Stimulated activated CD4-positive, alpha-beta T cell treated with anti-CD3 and anti-CD28 coated beads, Interleukin-1b, Interleukin-23, amount 100 ng/mL, for 24 hours (primary cell): ENCODE measurements at regions not wholly inside any gene's neighbourhood (a gene's known extent, or its start where the extent isn't known, plus 50 kb on each side); places are given as distances from the start of the nearest gene placed in this dataset.
"Not testable (repeated sequence)": the region's sequence is repeated elsewhere in the genome, so short reads cannot be mapped to it uniquely, and the experiment has no call there.

ENCODE experiments used
- DNase-seq, 4 experiments: peaks; one replicate each; pipeline ENCODE4 v3.0.0-alpha.2; 2020; ENCODE audit warnings: low read depth in 4 of 4, low spot score in 1 of 4

DNA sequence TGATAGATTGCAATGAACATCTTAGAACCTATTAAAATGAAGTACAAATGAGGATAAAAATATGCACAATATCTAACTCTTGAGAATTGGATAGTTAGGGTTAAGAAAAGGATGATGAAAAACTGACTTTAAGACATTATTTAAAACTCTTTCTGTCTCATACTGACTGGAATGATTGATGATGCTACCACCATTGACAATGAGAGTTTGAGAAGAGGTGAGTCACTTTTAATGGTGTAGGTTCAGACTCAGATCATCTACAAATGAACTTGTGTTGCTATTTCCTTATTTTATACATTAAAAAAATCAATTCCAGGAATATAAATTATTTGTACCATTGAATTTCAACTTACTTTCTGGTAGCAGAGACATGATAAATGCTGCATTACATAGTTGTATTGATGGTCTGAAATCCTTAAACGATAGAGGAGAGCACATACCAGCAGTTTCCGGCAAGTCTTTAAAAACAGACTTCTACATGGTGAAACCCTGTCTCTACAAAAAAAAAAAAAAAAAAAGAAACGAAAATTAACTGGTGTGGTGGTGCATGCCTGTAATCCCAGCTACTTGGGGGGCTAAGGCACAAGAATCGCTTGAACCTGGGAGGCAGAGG is 409.0 kb downstream of the OTOL1 start:
- no peak for DNase-seq

DNA sequence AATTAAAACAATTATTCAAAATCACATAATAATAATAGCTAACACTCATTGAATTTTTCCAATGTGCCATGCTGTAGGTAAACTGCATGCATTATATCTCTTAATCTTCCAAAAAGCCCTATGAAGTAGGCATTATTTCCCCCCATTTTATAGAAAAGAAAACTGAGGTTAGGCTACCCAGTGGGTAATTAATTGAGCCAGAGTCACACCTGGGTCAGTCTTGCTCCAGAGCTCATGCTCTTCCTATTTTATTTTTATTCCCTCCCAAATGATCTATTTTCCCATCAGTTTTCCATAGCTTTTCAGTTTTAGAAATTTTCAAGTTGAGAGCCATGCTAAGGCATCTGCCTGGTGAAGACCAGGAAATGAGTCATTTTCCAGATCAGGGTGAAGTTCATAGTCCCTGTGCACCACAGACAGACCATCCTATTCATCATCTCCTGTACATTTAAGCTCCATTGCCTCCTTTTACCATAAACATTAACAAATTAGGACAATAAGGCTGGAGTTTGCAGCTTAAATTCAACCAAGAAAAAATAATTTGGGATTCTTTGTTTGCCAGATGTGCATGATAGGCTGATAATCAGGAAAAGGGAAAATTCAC is 417.3 kb downstream of the OTOL1 start:
- no peak for DNase-seq

DNA sequence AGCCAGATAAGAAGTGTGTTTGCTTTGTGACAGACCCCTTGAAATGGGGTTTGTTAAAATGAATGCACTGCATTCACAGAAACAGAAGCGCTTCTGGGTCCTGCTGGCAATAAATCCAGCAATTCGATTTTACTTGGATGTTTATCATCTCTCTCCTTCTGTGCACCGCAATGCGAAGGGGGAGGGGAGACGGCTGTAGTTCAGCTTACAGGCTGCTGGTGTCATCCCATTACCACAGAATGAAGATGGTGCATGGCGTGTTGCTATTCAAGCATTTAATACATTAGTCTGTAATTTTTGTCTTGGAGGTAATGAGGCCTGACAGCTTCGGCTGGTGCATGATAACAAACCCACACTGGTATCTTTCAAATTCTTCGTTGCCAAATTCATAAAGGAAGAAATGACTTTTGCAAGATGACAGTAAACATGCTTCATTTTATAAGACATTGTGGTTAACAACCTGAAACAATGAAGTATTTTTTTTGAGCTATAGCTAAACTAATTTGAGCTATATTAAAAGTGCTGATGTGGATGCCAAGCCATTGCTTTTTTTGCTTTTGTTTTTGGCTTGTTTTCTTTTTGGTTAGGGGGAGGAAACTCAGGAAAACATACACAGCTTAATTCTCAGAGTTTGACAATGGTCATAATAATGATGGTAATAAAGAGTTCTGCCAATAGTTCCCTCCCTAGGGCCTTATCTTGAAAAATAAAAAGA is 418.3 kb downstream of the OTOL1 start:
- no peak for DNase-seq

DNA sequence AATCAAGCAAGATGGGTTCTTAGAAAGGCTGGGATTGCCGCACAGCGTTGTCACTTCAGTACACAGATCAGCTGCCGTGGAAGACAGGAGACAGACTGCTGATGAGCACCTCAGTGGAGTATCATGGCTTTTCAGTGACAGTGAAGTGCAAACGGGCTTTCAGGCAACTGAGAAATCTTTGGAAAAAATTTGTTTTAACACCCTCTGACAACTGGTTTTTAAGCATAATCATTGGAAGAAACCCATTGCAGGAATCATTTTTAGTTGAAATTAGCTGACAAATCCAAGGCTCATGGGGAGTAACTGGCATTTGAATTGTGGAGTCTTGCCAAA is 418.8 kb downstream of the OTOL1 start:
- no peak for DNase-seq

DNA sequence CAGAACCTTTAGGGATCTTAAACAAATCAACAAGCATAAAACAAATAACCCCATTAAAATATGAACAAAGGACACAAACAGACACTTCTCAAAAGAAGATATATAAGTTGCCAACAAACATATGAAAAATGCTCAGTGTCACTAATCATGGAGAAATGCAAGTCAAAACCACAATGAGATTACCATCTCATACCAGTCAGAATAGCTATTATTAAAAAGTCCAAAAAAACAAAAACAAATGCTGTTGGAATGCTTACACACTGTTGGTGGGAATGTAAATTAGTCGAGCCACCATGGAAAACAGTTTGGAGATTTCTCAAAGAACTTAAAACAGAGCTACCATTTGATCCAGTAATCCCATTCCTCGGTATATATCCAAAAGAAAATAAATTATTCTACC is 423.6 kb downstream of the OTOL1 start:
- no peak for DNase-seq

DNA sequence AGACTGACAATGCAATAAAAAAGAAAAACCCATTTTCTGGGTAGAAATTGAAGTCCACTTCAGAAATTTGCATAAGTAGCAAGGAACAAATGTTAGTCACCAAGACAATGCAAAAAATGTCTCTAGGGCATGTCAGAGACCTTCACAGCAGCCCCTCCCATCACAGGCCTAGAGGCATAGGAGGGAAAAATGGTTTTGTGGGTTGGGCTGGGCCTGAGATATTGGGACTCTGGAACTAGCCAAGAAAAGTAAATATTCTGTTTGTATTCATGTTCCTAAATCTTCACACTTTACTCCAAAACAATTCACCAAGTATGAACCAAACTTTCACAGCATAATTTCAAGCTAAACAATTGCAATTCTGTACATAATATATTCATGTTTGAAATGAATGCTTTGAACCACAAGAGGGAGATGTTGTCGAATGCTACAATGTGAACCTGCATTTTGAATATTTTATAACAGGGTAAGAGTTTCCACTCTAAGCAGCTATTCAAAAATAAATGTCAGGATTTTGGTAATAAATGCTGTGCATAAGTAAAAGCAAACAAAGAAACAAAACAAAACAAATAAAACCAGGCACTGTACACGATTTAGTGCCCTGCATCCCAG is 429.2 kb downstream of the OTOL1 start:
- DNase-seq, result no peak

DNA sequence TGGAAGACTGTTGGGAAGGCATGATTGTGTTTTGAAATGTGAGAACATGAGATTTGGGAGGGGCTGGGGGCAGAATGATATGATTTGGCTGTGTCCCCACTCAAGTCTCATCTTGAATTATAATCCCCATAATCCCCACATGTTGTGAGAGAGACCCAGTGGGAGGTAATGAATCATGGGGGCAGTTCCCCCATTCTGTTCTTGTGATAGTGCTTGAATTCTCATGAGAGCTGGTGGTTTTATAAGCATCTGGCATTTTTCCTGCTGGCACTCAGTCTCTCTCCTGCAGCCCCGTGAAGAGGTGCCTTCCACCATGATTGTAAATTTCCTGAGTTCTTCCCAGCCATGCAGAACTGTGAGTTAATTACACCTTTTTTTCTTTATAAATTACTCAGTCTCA is 430.5 kb downstream of the OTOL1 start:
- DNase-seq, result no peak

DNA sequence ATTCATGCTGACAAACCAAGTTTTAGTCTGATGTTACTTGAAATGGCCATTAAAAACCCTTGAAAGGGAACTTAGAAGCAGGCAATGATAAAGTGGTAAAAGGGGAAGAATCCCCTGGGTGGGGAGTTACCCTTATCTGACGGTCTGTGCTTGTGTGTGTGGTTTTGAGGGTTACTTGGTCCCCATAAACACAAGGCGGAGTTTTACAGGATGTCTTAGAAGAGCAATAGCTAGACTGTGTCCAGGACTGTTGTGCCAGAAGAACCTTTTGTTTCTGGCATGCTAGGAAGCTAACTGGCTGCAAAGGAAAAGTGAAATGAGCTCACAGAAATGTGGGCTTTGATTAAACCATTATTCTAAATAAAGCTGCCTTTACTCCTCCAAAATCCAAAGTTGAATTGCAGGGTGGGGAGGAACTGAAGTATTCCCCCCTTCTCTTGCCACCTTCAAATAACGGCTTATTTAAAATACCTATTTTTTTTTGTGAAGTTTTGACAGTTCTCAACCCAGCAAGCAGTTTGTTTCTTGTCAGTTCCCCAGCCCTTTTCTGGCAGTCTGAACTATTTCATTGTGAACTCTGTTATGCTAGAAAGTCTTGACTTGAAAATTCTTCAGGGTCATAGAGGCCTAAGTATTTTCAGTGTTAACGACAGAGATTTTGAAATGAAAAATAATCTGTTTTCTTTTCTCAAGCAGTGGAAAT is 443.5 kb downstream of the OTOL1 start:
- no peak for DNase-seq

DNA sequence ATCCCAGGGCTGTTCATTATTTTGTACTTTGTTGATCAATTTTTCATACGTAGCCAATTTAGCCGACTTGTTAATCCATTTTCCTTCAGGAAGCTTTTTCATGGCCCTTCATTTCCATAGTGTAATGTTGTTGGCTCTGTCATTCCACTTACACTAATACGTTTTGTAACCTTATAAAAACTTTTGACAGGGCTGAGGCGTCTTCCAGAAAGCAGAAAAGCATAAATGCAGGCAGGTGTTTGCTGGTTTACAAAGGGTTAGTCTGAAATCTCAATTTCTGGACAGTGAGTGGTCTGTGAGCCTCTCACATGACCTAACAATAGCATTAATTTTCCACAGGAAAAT is 444.0 kb downstream of the OTOL1 start:
- no peak for DNase-seq

DNA sequence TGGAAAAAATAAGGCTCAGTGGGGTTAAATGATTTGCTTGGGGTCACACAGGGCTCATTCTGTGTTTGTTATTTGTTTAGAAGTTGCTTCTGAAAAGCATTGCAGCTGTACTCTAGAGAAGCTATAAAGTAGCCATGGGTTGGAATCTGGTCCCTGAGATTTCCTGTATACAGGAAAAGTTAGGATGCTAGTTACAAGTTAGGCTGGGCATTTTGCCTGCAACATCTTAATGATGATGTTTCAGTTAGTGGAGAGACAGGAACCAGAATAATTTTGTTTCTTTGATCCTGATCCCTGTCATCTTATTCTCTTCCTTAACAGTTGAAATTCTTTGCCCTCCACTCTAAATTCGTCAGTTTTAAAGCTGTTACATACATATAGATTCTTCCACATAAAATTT is 445.3 kb downstream of the OTOL1 start:
- DNase-seq, result no peak

DNA sequence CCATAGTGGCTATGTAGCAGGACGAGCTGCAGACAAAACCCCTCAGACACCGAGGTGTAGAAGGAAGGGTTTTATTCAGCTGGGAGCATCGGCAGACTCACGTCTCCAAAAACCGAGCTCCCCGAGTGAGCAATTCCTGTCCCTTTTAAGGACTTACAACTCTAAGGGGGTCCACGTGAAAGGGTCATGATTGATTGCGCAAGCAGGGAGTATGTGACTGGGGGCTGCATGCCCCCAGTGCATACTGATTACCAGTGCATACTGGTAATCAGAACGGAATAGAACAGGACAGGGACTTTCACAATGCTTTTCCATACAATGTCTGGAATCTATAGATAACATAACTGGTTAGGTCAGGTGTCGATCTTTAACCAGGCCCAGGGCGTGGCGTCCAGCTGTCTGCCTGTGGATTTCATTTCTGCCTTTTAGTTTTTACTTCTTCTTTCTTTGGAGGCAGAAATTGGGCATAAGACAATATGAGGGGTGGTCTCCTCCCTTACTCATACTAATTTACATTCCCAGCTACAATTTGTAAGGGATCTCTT is 447.3 kb downstream of the OTOL1 start:
- not testable (repeated sequence) for DNase-seq

DNA sequence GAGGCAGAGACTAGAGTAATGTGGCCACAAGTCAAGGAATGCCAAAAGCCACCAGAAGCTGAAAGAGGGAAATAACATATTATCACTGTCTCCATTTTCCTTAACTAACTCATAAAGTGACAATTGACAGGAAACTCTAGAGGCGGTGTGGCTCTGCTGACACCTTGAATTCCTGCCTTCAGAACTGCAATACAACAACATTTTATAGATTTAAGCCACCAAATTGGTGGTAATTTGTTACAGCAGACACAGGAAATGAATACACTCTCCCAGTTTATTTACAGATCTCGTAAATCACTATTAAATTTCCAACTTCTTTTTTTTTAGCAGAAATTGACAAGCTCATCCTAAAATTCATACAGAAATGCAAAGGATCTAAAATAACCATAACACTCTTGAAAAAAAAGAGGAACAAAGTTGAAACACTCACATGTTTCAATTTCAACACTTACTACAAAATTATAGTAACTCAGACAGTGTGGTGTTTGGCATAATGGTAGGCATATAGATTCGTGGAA is 449.9 kb downstream of the OTOL1 start:
- no peak for DNase-seq

DNA sequence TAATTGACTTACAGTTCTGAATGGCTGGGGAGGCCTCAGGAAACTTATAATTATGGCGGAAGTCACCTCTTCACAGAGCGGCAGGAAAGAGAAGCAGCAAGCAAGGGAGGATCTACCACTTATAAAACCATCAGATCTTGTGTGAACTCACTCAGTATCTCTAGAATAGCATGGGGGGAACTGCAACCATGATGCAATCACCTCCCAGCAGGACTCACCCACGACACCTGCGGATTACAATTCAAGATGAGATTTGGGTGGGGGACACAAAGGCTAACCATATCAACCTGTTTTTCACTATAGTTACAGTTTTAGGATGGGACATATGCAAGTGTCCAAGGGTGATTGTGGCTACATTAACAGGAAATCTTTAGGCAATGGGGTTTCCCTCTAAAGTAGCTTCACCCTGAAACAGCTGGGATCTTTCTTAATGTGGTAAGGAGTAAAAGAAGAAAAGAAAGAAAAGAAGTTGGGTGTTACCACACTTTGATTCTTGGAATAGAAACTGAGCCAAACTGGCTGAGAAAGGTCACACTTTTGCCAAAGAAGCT is 453.8 kb downstream of the OTOL1 start:
- no peak for DNase-seq

DNA sequence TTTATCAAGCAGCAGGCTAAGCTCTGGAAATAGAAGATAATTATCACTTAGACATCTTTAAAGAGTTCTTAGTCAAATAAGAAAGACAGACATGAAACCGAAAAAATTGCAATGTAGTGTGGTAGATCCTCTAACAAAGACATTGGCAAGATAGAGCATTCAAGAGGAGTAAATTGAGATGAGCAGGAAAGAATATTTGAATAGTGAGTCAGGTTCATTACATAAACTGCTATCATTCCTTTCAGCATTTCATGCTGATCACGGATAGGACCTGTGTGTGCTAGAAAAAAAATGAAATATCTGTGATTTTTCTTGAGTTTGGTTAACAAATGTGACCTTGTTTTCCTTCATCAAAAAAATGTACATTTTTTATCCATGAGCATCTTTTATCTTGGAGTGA is 460.9 kb downstream of the OTOL1 start:
- no peak for DNase-seq

DNA sequence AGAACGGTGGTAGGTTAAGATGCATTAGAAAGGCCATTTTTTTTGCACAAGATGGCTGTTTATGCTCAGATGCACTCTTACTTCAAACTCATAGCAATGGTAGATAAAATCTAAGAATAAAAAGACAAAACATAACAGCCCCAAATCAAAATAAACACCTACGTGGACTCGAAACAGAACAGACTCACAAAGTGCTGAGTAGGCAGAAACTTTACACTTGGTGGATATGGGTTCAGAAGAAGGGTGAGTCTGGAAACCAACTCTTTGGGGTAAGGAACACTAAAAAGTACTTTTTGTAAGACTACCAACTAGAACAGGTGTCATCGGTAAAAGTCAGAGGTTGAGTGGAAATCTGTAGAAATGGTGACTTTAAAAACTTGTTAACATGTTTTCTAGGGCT is 468.2 kb downstream of the OTOL1 start:
- DNase-seq, result no peak

DNA sequence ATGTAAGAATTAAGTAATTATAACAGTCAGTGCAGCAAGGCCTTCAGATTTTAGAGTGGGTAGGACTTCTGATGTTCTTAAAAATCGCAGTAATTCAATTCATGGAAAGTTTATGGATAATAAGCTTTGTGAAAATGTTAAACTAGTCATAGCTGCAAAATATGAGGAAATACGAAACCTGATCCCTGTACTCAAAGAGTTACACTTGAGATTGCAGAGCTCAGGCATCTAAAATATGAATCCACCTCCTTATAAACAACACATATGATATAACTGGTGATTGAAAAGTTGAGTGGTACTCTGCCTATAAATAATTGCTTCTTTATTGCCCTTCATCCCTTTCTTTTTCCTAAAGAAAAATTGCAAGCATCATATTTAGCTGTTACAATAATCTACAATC is 473.3 kb downstream of the OTOL1 start:
- DNase-seq, result no peak

DNA sequence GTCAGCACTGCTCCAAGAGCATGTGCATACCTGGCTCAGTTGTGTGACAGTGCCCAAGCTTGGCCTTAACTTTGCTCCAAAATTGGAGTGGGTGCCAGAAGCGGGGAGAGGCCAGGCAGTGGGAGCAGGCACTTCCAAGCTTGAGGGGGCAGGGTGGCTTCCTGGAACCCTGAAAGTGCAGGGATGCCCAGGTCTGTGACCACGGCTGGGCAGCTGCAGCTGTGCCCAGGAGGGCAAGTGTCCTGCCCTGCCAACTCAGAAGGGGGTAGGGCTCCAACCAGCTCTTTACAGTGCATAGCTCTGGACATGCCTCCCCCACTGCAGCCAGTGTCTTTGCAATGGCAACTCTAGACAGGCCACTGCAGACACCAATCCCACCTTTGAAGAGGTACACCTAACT is 478.6 kb downstream of the OTOL1 start:
- no peak for DNase-seq

DNA sequence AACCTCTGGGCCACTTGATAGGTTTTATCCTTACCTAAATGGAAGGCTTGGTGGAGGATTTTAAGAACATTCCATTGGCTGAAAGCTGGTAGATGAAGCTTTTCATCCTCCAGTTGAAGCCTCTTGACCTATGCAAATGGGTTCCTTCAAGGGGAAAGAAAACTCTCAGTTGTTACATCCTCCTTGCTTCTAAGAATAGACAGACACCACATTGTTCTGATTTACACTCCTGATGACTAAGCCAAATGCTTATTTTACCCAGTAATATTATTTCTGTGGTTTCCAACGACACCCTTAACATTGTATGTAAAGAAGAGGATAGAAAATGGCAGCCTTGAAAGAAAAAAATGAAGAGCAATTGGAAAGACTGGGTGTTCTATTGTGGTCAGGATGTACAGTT is 480.5 kb downstream of the OTOL1 start:
- DNase-seq, result no peak

DNA sequence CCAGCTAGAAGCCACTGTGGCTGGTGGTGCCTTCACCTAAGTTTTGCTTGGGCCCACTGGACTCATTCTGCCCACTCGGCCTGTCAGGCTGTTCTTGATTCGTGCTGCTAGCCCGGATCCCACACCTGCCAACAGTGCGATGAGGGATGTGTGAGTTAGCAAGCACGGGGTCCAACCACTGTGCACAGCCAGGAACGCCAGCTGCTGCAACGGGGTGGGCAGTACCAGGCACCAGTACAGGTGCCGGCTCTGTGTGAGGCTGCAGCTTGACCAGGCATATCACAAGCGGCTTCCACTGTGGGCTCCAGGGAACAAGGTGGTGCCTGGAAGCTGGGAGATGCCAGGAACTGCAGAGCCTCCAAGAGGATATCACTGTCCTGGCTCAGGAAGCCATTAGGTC is 481.2 kb downstream of the OTOL1 start:
- DNase-seq, result no peak

DNA sequence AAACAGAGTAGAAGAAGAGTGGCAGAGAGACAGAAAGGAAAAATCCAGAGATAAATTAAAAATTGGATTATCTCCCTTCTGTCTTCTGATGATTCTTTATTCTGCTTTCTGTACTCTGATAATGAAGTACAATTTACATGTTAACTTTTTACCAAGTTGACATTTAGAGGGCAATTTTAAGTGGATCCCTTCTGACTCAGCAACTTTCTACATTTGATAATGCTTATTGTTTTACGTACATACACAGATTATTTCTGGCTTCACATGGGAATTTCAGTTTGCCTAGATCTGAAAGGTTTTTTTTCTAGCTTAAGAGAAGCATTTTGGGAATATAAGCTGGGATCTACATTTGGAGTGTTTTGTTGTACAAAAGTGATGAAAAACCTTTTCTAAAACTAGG is 491.3 kb downstream of the OTOL1 start:
- DNase-seq, result no peak

DNA sequence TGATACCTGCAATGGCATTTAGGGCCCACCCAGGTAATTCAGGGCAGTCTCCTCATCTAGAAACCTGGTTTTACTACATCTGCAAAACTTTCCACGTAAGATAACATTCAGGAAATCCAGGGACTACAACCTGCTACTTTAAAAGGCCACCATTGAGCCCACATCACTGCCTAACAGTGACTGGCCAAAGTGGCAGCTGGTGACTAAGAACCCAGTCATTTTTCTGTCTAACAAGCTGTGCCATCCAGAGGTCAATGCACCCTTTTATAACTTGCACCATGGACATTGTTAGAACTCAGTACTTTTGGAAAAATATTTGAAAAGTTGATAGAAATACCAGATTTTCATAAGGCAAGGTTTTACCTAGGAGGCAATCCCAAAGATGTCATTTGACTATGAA is 492.4 kb downstream of the OTOL1 start:
- DNase-seq, result no peak
